ENCODE measurements at regions not wholly inside any gene's neighbourhood (a gene's known extent, or its start where the extent isn't known, plus 50 kb on each side); places are given as distances from the start of the nearest gene placed in this dataset.

GRCh38 chrX:122422547-122422946 is 761.5 kb upstream of the GRIA3 start:
- TF ChIP-seq GATAD2A (IDR thresholded peaks at IDR 0.05) (no peak), CHD1 (IDR thresholded peaks at IDR 0.05; ENCODE audit: low read length) (no peak), ZBTB1 (CRISPR knock-in tag; IDR thresholded peaks at IDR 0.05; ENCODE audit: borderline replicate concordance, low read depth) (no peak)

Data from K562 (cell line).